ENCODE measurements at regions not wholly inside any gene's neighbourhood (a gene's known extent, or its start where the extent isn't known, plus 50 kb on each side); places are given as distances from the start of the nearest gene placed in this dataset.

- no peak for DNase-seq
Observed at GRCh38 chr12:76611533-76611932, 52.0 kb upstream of the OSBPL8 start.

GRCh38 chr12:76614364-76614763 lies 54.8 kb upstream of the OSBPL8 start:
- DNase-seq: no peak

- DNase-seq: no peak
Observed at GRCh38 chr12:76618031-76618430, 58.5 kb upstream of the OSBPL8 start.

GRCh38 chr12:76621582-76622024 lies 62.0 kb upstream of the OSBPL8 start:
- peak; percentile 74 for DNase-seq

- DNase-seq: no peak
Observed at GRCh38 chr12:76622351-76622750, 62.8 kb upstream of the OSBPL8 start.

GRCh38 chr12:76622915-76623314 lies 63.3 kb upstream of the OSBPL8 start:
- no peak for DNase-seq

- DNase-seq: no peak
Observed at GRCh38 chr12:76623931-76624330, 64.4 kb upstream of the OSBPL8 start.

- DNase-seq: no peak
Observed at GRCh38 chr12:76627346-76628135, 68.0 kb upstream of the OSBPL8 start.

GRCh38 chr12:76628745-76629144 lies 69.2 kb upstream of the OSBPL8 start:
- no peak for DNase-seq

GRCh38 chr12:76631741-76632140 lies 72.2 kb upstream of the OSBPL8 start:
- DNase-seq: no peak

GRCh38 chr12:76633415-76633814 lies 73.8 kb upstream of the OSBPL8 start:
- DNase-seq: no peak

- no peak for DNase-seq
Observed at GRCh38 chr12:76634133-76634532, 74.6 kb upstream of the OSBPL8 start.

GRCh38 chr12:76636121-76636692 lies 76.6 kb upstream of the OSBPL8 start:
- no peak for DNase-seq

GRCh38 chr12:76637807-76638206 lies 78.2 kb upstream of the OSBPL8 start:
- DNase-seq: no peak

GRCh38 chr12:76639646-76640045 lies 80.1 kb upstream of the OSBPL8 start:
- no peak for DNase-seq

GRCh38 chr12:76641073-76641472 lies 81.5 kb upstream of the OSBPL8 start:
- DNase-seq: no peak

- no peak for DNase-seq
Observed at GRCh38 chr12:76641961-76642360, 82.4 kb upstream of the OSBPL8 start.

GRCh38 chr12:76643438-76643837 lies 83.9 kb upstream of the OSBPL8 start:
- no peak for DNase-seq

GRCh38 chr12:76644950-76645349 lies 85.4 kb upstream of the OSBPL8 start:
- DNase-seq: no peak

GRCh38 chr12:76645934-76646333 lies 86.4 kb upstream of the OSBPL8 start:
- no peak for DNase-seq

- no peak for DNase-seq
Observed at GRCh38 chr12:76646366-76646765, 86.8 kb upstream of the OSBPL8 start.

GRCh38 chr12:76649099-76649498 lies 89.5 kb upstream of the OSBPL8 start:
- no peak for DNase-seq

GRCh38 chr12:76652402-76652801 lies 92.8 kb upstream of the OSBPL8 start:
- no peak for DNase-seq

GRCh38 chr12:76653342-76653741 lies 93.8 kb upstream of the OSBPL8 start:
- DNase-seq: no peak

GRCh38 chr12:76664731-76665130 lies 99.2 kb upstream of the ZDHHC17 start:
- DNase-seq: no peak

All from stimulated activated CD4-positive, alpha-beta T cell treated with anti-CD3 and anti-CD28 coated beads, Interleukin-15, amount 100 ng/mL, for 24 hours (primary cell).